ENCODE measurements at regions not wholly inside any gene's neighbourhood (a gene's known extent, or its start where the extent isn't known, plus 50 kb on each side); places are given as distances from the start of the nearest gene placed in this dataset.

DNA sequence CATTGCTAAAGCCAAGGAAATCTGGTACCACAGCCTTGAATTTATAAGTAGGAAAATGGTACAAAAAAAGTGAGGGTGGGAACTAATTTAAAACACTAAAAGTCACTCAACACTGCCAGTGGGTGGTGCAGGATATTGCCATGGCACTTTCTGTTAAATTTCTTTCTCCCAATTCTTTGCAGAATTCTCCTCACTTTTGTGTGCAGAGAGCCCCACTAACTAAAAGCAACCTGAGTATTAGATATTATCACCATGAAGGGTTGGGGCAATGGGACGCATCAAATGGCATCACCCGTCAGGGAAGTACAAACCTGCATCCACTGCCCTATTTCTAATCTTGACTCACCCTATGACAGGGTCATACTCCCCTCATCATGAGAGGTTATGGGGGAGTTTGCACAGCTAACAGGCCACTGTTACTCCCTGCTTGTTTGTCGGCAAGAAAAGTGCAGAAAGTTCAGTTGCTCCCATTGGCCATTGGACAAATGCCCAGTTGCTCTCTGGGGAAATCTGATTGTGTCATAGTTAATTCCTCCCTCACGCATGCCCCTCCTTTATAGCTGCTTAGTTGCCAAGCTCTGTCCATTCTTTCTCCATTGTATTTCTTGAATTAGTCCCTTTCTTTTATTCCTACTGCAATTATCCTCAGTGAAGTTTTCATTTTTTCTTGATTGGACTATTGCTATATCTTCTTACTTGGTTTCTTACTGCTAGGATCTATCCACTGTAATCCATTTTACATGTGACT, 93.8 kb upstream of the BLID start:
- ChIA-PET RAD21 (ENCODE audit: low non-redundant PET in 1 of 2, low total read pairs in 2 of 2, uncharacterized antibody in 2 of 2, unreplicated experiment in 2 of 2) (no interaction called here), CTCF (interaction anchor here (2.0 kb wide), 1 partner anchor 296 kb away, joined by 5 read pairs; no protein-coding TSS in a partner anchor), POLR2A (no interaction called here)
- peak; percentile 50; the same call in 1 of the 2 replicates for ATAC-seq
- intact Hi-C loops (cut with micrococcal nuclease) = no loop called here
- Histone ChIP-seq H3K9me3 (ENCODE audit: control insufficient read depth in 1 of 2, insufficient read depth in 1 of 2, low read depth in 1 of 2, low read length in 2 of 2) (no peaks in the 10 kb centered on the region), H4K20me1 (ENCODE audit: insufficient read depth) (no peaks in the 10 kb centered on the region), H3K9me2 (ENCODE audit: insufficient read depth) (no peaks in the 10 kb centered on the region), H3K27me3 (ENCODE audit: insufficient read depth, low read length) (no peaks in the 10 kb centered on the region), H3K4me3 (replicated peaks in 1 of 2; ENCODE audit: low read depth in 1 of 2, low read length in 2 of 2) (no peak overlapping the region), H3K9ac (ENCODE audit: low read length) (peak overlapping the region; percentile 14; the same call in 1 of the 2 replicates), H3K27ac (ENCODE audit: low read depth, low read length) (peak overlapping the region; percentile 34), H3K4me2 (ENCODE audit: low read length) (peak overlapping the region; percentile 54), H2AFZ (ENCODE audit: low read depth, low read length, poor library complexity, severe bottlenecking) (no peak overlapping the region), H3K79me2 (ENCODE audit: insufficient read depth, low read length) (no peaks in the 10 kb centered on the region), H3K36me3 (ENCODE audit: control insufficient read depth in 1 of 2, insufficient read depth in 2 of 2, low read length in 2 of 2) (no peaks in the 10 kb centered on the region), H3K4me1 (ENCODE audit: control insufficient read depth in 1 of 2, insufficient read depth in 2 of 2, low read length in 2 of 2) (peaks cover 58% of the 10 kb centered on the region in 2 experiments)
- no TSS peak for BruUV-seq (replicated peaks)
- TF ChIP-seq RAD21 (IDR thresholded peaks at IDR 0.05; ENCODE audit: low read depth) (no peak), FOSL1 (IDR thresholded peaks at IDR 0.05; ENCODE audit: low read depth) (no peak), ELF1 (IDR thresholded peaks at IDR 0.05; ENCODE audit: borderline replicate concordance, low read depth) (no peak), EGR1 (IDR thresholded peaks at IDR 0.05; ENCODE audit: low read depth) (no peak), ZNF274 (IDR thresholded peaks at IDR 0.05; ENCODE audit: low read depth, low read length) (no peak), JUND (IDR thresholded peaks at IDR 0.05) (no peak; the same call in 1 of the 2 replicates), TCF7L2 (IDR thresholded peaks at IDR 0.05; ENCODE audit: borderline replicate concordance, extremely low read depth, insufficient read depth, insufficient read length) (no peak), SP1 (IDR thresholded peaks at IDR 0.05; ENCODE audit: low read depth) (no peak), EZH2phosphoT487 (IDR thresholded peaks at IDR 0.05; ENCODE audit: borderline replicate concordance) (no peak), YY1 (IDR thresholded peaks at IDR 0.05; ENCODE audit: extremely low read depth, insufficient replicate concordance, low read depth, low read length) (no peak), SRF (IDR thresholded peaks at IDR 0.05; ENCODE audit: low read depth) (no peak), ZFX (IDR thresholded peaks at IDR 0.05) (no peak), EZH2 (IDR thresholded peaks at IDR 0.05) (no peak), CEBPB (IDR thresholded peaks at IDR 0.05; ENCODE audit: low read depth) (no peak; the same call in 1 of the 2 replicates), POLR2A (IDR thresholded peaks at IDR 0.05; ENCODE audit: borderline replicate concordance, extremely low read depth, insufficient read depth, insufficient read length) (no peak), SIN3A (IDR thresholded peaks at IDR 0.05; ENCODE audit: low read depth) (no peak), CBX3 (IDR thresholded peaks at IDR 0.05; ENCODE audit: low read depth) (no peak)
- TF ChIP-seq, protein P1, sequence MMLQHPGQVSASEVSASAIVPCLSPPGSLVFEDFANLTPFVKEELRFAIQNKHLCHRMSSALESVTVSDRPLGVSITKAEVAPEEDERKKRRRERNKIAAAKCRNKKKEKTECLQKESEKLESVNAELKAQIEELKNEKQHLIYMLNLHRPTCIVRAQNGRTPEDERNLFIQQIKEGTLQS (IDR thresholded peaks at IDR 0.05) = no peak
- TF ChIP-seq, protein P2, sequence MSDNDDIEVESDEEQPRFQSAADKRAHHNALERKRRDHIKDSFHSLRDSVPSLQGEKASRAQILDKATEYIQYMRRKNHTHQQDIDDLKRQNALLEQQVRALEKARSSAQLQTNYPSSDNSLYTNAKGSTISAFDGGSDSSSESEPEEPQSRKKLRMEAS (IDR thresholded peaks at IDR 0.05) = no peak
- TF ChIP-seq, protein P3, sequence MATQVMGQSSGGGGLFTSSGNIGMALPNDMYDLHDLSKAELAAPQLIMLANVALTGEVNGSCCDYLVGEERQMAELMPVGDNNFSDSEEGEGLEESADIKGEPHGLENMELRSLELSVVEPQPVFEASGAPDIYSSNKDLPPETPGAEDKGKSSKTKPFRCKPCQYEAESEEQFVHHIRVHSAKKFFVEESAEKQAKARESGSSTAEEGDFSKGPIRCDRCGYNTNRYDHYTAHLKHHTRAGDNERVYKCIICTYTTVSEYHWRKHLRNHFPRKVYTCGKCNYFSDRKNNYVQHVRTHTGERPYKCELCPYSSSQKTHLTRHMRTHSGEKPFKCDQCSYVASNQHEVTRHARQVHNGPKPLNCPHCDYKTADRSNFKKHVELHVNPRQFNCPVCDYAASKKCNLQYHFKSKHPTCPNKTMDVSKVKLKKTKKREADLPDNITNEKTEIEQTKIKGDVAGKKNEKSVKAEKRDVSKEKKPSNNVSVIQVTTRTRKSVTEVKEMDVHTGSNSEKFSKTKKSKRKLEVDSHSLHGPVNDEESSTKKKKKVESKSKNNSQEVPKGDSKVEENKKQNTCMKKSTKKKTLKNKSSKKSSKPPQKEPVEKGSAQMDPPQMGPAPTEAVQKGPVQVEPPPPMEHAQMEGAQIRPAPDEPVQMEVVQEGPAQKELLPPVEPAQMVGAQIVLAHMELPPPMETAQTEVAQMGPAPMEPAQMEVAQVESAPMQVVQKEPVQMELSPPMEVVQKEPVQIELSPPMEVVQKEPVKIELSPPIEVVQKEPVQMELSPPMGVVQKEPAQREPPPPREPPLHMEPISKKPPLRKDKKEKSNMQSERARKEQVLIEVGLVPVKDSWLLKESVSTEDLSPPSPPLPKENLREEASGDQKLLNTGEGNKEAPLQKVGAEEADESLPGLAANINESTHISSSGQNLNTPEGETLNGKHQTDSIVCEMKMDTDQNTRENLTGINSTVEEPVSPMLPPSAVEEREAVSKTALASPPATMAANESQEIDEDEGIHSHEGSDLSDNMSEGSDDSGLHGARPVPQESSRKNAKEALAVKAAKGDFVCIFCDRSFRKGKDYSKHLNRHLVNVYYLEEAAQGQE (IDR thresholded peaks at IDR 0.05; ENCODE audit: low read depth) = no peak
- DNase-seq (ENCODE audit: low read depth, low spot score) = no peak

Data from HCT116 (cell line).